Hepatocyte (in vitro differentiated cells): ENCODE measurements at regions not wholly inside any gene's neighbourhood (a gene's known extent, or its start where the extent isn't known, plus 50 kb on each side); places are given as distances from the start of the nearest gene placed in this dataset.

Experiments
- DNase-seq: peaks from one replicate; pipeline ENCODE4 v3.0.0-alpha.2; 2016; ENCODE audit warnings: low spot score
- H2AFZ ChIP-seq: fragments of 200-600 bp; sonication (generic); 2 replicates; pipeline ENCODE4 v1.6.0; 2016; ENCODE audit warnings: antibody characterized with exemption, mild to moderate bottlenecking
- H3K27ac ChIP-seq: fragments of 200-600 bp; sonication (generic); 2 replicates; pipeline ENCODE4 v1.5.1; 2016; ENCODE audit warnings: mild to moderate bottlenecking
- H3K27me3 ChIP-seq: fragments of 200-600 bp; sonication (generic); 2 replicates; pipeline ENCODE4 v1.6.1; 2016
- H3K36me3 ChIP-seq: fragments of 200-600 bp; sonication (generic); replicated peaks from 2 replicates; pipeline ENCODE4 v1.5.1; 2016; ENCODE audit warnings: low read depth; ENCODE audit not compliant: insufficient read depth
- H3K4me1 ChIP-seq: fragments of 200-600 bp; sonication (generic); 2 replicates; pipeline ENCODE4 v1.5.1; 2016; ENCODE audit warnings: mild to moderate bottlenecking, moderate library complexity; ENCODE audit not compliant: insufficient read depth
- H3K4me2 ChIP-seq: fragments of 200-600 bp; sonication (generic); 2 replicates; pipeline ENCODE4 v1.6.0; 2016
- H3K4me3 ChIP-seq: fragments of 200-600 bp; sonication (generic); 2 replicates; pipeline ENCODE4 v1.5.1; 2016; ENCODE audit warnings: mild to moderate bottlenecking
- H3K79me2 ChIP-seq: fragments of 200-600 bp; sonication (generic); 2 replicates; pipeline ENCODE4 v1.6.0; 2017; ENCODE audit warnings: mild to moderate bottlenecking
- H3K9me2 ChIP-seq: fragments of 200-600 bp; sonication (generic); replicated peaks from 2 replicates; pipeline ENCODE4 v1.6.0; 2017; ENCODE audit warnings: mild to moderate bottlenecking; ENCODE audit not compliant: insufficient read depth
- H3K9me3 ChIP-seq: fragments of 200-600 bp; sonication (generic); 2 replicates; pipeline ENCODE4 v1.5.1; 2016; ENCODE audit warnings: low read depth, mild to moderate bottlenecking
- H4K20me1 ChIP-seq: fragments of 200-600 bp; sonication (generic); 2 replicates; pipeline ENCODE4 v1.6.0; 2016; ENCODE audit warnings: mild to moderate bottlenecking; ENCODE audit not compliant: insufficient read depth, poor library complexity, severe bottlenecking
- CTCF ChIP-seq: fragments of 200-600 bp; sonication (generic); IDR thresholded peaks from 2 replicates; pipeline ENCODE4 v1.5.1; 2016; ENCODE audit warnings: antibody characterized with exemption, mild to moderate bottlenecking; ENCODE audit not compliant: poor library complexity
- EZH2 ChIP-seq: fragments of 200-600 bp; sonication (generic); IDR thresholded peaks from 2 replicates; pipeline ENCODE4 v1.6.1; 2016; ENCODE audit warnings: antibody characterized with exemption, mild to moderate bottlenecking, borderline replicate concordance
- EZH2phosphoT487 ChIP-seq: fragments of 200-600 bp; sonication (generic); IDR thresholded peaks from one replicate; pipeline ENCODE4 v1.6.1; 2018; ENCODE audit warnings: antibody characterized with exemption, mild to moderate bottlenecking, low read depth, moderate library complexity; ENCODE audit not compliant: unreplicated experiment, severe bottlenecking
- WGBS: methylation state at CpG from one replicate; pipeline ENCODE4 v1.1.6; 2016; ENCODE audit warnings: low lambda C conversion rate; ENCODE audit errors: missing lambda C conversion rate; 5-methylcytosine and 5-hydroxymethylcytosine counted together

GRCh38 chr5:120386981-120387380 is 77.1 kb upstream of the PRR16 start:
- H2AFZ ChIP-seq: no peak overlapping the region
- H3K4me2 ChIP-seq: no peak overlapping the region
- no peaks in the 10 kb centered on the region for H3K4me1 ChIP-seq
- no peak overlapping the region for H3K4me3 ChIP-seq
- no peaks in the 10 kb centered on the region for H3K27me3 ChIP-seq
- no peaks in the 10 kb centered on the region for H3K36me3 ChIP-seq
- no peak overlapping the region for H3K27ac ChIP-seq
- TF ChIP-seq EZH2phosphoT487 (no peak), EZH2 (no peak), CTCF (no peak)
- H4K20me1 ChIP-seq: no peaks in the 10 kb centered on the region
- H3K9me2 ChIP-seq: no peaks in the 10 kb centered on the region
- no peaks in the 10 kb centered on the region for H3K9me3 ChIP-seq
- H3K79me2 ChIP-seq: no peaks in the 10 kb centered on the region
- DNase-seq: no peak

GRCh38 chr5:120388016-120388781 is 75.9 kb upstream of the PRR16 start:
- H3K4me2 ChIP-seq: no peak overlapping the region

GRCh38 chr5:120394259-120394658 is 69.8 kb upstream of the PRR16 start:
- H3K79me2 ChIP-seq: no peaks in the 10 kb centered on the region
- no peak overlapping the region for H3K27ac ChIP-seq
- H3K9me3 ChIP-seq: no peaks in the 10 kb centered on the region
- no peaks in the 10 kb centered on the region for H4K20me1 ChIP-seq
- TF ChIP-seq EZH2: no peak
- TF ChIP-seq CTCF: no peak
- TF ChIP-seq EZH2phosphoT487: no peak
- H3K36me3 ChIP-seq: no peaks in the 10 kb centered on the region
- H3K4me3 ChIP-seq: no peak overlapping the region
- H3K4me2 ChIP-seq: no peak overlapping the region
- no peak overlapping the region for H2AFZ ChIP-seq
- no peaks in the 10 kb centered on the region for H3K27me3 ChIP-seq
- no peak for DNase-seq
- no peaks in the 10 kb centered on the region for H3K4me1 ChIP-seq
- H3K9me2 ChIP-seq: no peaks in the 10 kb centered on the region

More at GRCh38 chr5:120388016-120388781, 75.9 kb upstream of the PRR16 start:
- Histone ChIP-seq H3K36me3 (no peaks in the 10 kb centered on the region), H3K4me3 (no peak overlapping the region), H3K9me3 (no peaks in the 10 kb centered on the region), H3K9me2 (no peaks in the 10 kb centered on the region), H3K79me2 (no peaks in the 10 kb centered on the region), H4K20me1 (no peaks in the 10 kb centered on the region), H3K4me1 (no peaks in the 10 kb centered on the region), H3K27me3 (no peaks in the 10 kb centered on the region), H2AFZ (no peak overlapping the region), H3K27ac (peak overlapping the region; percentile 17)
- no peak for DNase-seq
- TF ChIP-seq EZH2phosphoT487: no peak
- TF ChIP-seq EZH2: no peak
- no peak for TF ChIP-seq CTCF
- WGBS: 81% methylated on average over 1 of the region's 1 CpG

GRCh38 chr5:120396186-120396585 is 67.9 kb upstream of the PRR16 start:
- Histone ChIP-seq H3K4me1 (no peaks in the 10 kb centered on the region), H3K4me3 (no peak overlapping the region), H4K20me1 (no peaks in the 10 kb centered on the region), H3K36me3 (no peaks in the 10 kb centered on the region), H3K9me3 (no peaks in the 10 kb centered on the region), H2AFZ (no peak overlapping the region), H3K27ac (no peak overlapping the region), H3K79me2 (no peaks in the 10 kb centered on the region), H3K27me3 (no peaks in the 10 kb centered on the region), H3K9me2 (no peaks in the 10 kb centered on the region), H3K4me2 (no peak overlapping the region)
- TF ChIP-seq EZH2phosphoT487: no peak
- no peak for DNase-seq
